ENCODE measurements at regions not wholly inside any gene's neighbourhood (a gene's known extent, or its start where the extent isn't known, plus 50 kb on each side); places are given as distances from the start of the nearest gene placed in this dataset.

- DNase-seq (ENCODE audit: insufficient read length, low spot score) (no peak), FAIRE-seq (no peak)
- no peak for TF ChIP-seq POLR2A (IDR thresholded peaks at IDR 0.05; ENCODE audit: low read depth, low read length)
These were observed 590.0 kb downstream of the BCOR start for GRCh38 chrX:39507617-39508299.

GRCh38 chrX:39508300-39508692 is 589.5 kb downstream of the BCOR start:
- FAIRE-seq = no peak
- no peak for DNase-seq (ENCODE audit: insufficient read length, low spot score)
- TF ChIP-seq POLR2A (IDR thresholded peaks at IDR 0.05; ENCODE audit: low read depth, low read length) = no peak

- no peak for TF ChIP-seq POLR2A (IDR thresholded peaks at IDR 0.05; ENCODE audit: low read depth, low read length)
- FAIRE-seq (no peak), DNase-seq (ENCODE audit: insufficient read length, low spot score) (no peak)
These were observed 588.6 kb downstream of the BCOR start for GRCh38 chrX:39509157-39509556.

DNA sequence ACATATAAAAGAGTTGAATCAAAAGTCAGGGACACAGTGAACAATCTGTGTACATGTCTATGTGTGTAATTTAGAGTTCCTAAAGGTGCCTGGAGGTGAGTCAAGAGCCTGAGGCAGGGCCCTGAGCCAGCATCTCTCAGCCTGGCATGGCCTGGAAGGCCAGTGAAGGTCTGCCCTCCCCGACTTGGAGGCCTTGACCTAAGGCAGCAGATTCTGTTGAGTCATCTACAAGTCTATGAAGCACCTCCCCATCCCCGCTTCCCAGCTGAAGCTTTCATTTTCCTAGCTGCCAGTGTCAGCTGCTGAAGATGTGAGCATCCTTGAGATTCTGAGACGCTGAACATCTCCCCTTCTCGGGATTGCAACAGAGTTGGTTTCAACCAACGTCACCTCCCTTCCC is 583.9 kb downstream of the BCOR start:
- FAIRE-seq (no peak), DNase-seq (ENCODE audit: insufficient read length, low spot score) (no peak)

GRCh38 chrX:39514801-39515200 is 583.0 kb downstream of the BCOR start:
- TF ChIP-seq POLR2A (IDR thresholded peaks at IDR 0.05; ENCODE audit: low read depth, low read length) = no peak
- FAIRE-seq (no peak), DNase-seq (ENCODE audit: insufficient read length, low spot score) (no peak)

More for the DNA sequence above, 583.9 kb downstream of the BCOR start:
- no peak for TF ChIP-seq POLR2A (IDR thresholded peaks at IDR 0.05; ENCODE audit: low read depth, low read length)

GRCh38 chrX:39516427-39516841 is 581.3 kb downstream of the BCOR start:
- FAIRE-seq (no peak), DNase-seq (ENCODE audit: insufficient read length, low spot score) (no peak)
- no peak for TF ChIP-seq POLR2A (IDR thresholded peaks at IDR 0.05; ENCODE audit: low read depth, low read length)

GRCh38 chrX:39518476-39519029 is 579.2 kb downstream of the BCOR start:
- TF ChIP-seq POLR2A (IDR thresholded peaks at IDR 0.05; ENCODE audit: low read depth, low read length) = no peak
- no peak for FAIRE-seq
- no peak for DNase-seq (ENCODE audit: insufficient read length, low spot score)

DNA sequence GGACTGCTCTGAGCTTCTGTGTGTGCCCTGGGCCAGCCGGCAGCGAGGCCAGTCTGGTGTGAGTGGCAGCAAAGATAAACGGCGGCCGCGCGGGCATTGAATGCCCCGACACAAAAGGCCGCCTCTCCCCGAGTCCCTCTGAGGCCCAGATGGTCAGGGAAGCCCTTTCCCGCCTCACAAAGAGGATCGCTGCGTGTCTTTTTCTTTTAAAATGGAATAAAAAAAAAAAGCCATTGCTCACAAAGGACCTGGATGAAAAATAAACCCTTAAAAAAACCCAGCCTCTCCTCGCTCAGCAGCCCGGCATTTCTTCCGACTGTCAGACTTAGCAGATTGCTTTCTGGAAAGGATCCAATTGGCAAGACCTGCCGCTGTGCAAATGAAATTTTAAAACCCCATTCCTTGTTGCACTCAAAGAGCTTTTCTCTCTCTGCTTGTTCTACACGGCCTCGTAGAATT is 578.7 kb downstream of the BCOR start:
- FAIRE-seq = no peak
- no peak for DNase-seq (ENCODE audit: insufficient read length, low spot score)
- no peak for TF ChIP-seq POLR2A (IDR thresholded peaks at IDR 0.05; ENCODE audit: low read depth, low read length)

- FAIRE-seq (no peak), DNase-seq (ENCODE audit: insufficient read length, low spot score) (no peak)
- no peak for TF ChIP-seq POLR2A (IDR thresholded peaks at IDR 0.05; ENCODE audit: low read depth, low read length)
These were observed 578.0 kb downstream of the BCOR start for GRCh38 chrX:39519566-39520301.

GRCh38 chrX:39525758-39526157 is 572.0 kb downstream of the BCOR start:
- TF ChIP-seq POLR2A (IDR thresholded peaks at IDR 0.05; ENCODE audit: low read depth, low read length) = no peak
- DNase-seq (ENCODE audit: insufficient read length, low spot score) (no peak), FAIRE-seq (no peak)

- DNase-seq (ENCODE audit: insufficient read length, low spot score) = no peak
- no peak for TF ChIP-seq POLR2A (IDR thresholded peaks at IDR 0.05; ENCODE audit: low read depth, low read length)
- FAIRE-seq = no peak
These were observed 570.7 kb downstream of the BCOR start for GRCh38 chrX:39527025-39527424.

GRCh38 chrX:39528161-39528916 is 569.4 kb downstream of the BCOR start:
- no peak for FAIRE-seq
- DNase-seq (ENCODE audit: insufficient read length, low spot score) = no peak
- no peak for TF ChIP-seq POLR2A (IDR thresholded peaks at IDR 0.05; ENCODE audit: low read depth, low read length)

- no peak for FAIRE-seq
- no peak for DNase-seq (ENCODE audit: insufficient read length, low spot score)
- TF ChIP-seq POLR2A (IDR thresholded peaks at IDR 0.05; ENCODE audit: low read depth, low read length) = no peak
These were observed 565.0 kb downstream of the BCOR start for GRCh38 chrX:39532761-39533160.

GRCh38 chrX:39534949-39535348 is 562.8 kb downstream of the BCOR start:
- no peak for FAIRE-seq

More at GRCh38 chrX:39534949-39535348, 562.8 kb downstream of the BCOR start:
- TF ChIP-seq POLR2A (IDR thresholded peaks at IDR 0.05; ENCODE audit: low read depth, low read length) = no peak
- DNase-seq (ENCODE audit: insufficient read length, low spot score) = no peak
